A549 (cell line): ENCODE measurements at regions not wholly inside any gene's neighbourhood (a gene's known extent, or its start where the extent isn't known, plus 50 kb on each side); places are given as distances from the start of the nearest gene placed in this dataset.

Experiments used
- ATAC-seq, 2 experiments: fragments of 200-7000 bp in 1 of 2; fragments of >200 bp in 1 of 2; cut with Nextera tagmentation in 1 of 2; cut with Tn5 transposase in 1 of 2; 3 replicates each; pipeline versions ENCODE4 v1.8.0 to v1.9.1; 2018 to 2020; ENCODE audit warnings: mild to moderate bottlenecking in 1 of 2, moderate library complexity in 1 of 2
- CTCF ChIA-PET: fragments of 300-600 bp; sonication (Branson Sonifier 250); formaldehyde crosslinking; extraction: SDS; loops from one replicate; lab custom pipeline; 2021; ENCODE audit warnings: antibody characterized with exemption, inconsistent platforms; lab: Yijun Ruan, JAX
- POLR2A ChIA-PET: fragments of 350-600 bp; formaldehyde crosslinking; extraction: SDS; loops from one replicate; lab custom pipeline; 2021; ENCODE audit warnings: antibody characterized with exemption, inconsistent platforms; lab: Yijun Ruan, JAX
- DNase-seq, 2 experiments: peaks; one replicate each; pipeline versions ENCODE4 v3.0.0 to v3.0.0-alpha.2; 2011 to 2016; ENCODE audit warnings: low read depth in 1 of 2, low spot score in 1 of 2
- FAIRE-seq: peaks from 2 replicates; lab custom pipeline; 2011; peaks lifted over from hg19 to GRCh38; lab: Jason Lieb, UNC
- H3K27ac ChIP-seq, 2 experiments: fragments of >200 bp; sonication (Bioruptor Twin); formaldehyde crosslinking; 3 replicates each; pipeline ENCODE4 v1.5.1; 2016 to 2017
- H3K4me1 ChIP-seq: fragments of >200 bp; sonication (Bioruptor Twin); formaldehyde crosslinking; 3 replicates; pipeline ENCODE4 v1.6.1; 2016
- H3K4me2 ChIP-seq: fragments of >200 bp; sonication (Bioruptor Twin); formaldehyde crosslinking; 3 replicates; pipeline ENCODE4 v1.6.1; 2016
- H3K4me3 ChIP-seq: fragments of >200 bp; sonication (Bioruptor Twin); formaldehyde crosslinking; 3 replicates; pipeline ENCODE4 v1.5.1; 2016
- H3K9me3 ChIP-seq: fragments of >200 bp; sonication (Bioruptor Twin); formaldehyde crosslinking; 3 replicates; pipeline ENCODE4 v1.6.1; 2016
- BHLHE40 ChIP-seq: IDR thresholded peaks from 2 replicates; pipeline ENCODE4 v1.6.1; 2012; ENCODE audit warnings: low read depth, low read length, inconsistent platforms
- CBX2 ChIP-seq: fragments of 200-600 bp; sonication (generic); IDR thresholded peaks from 2 replicates; pipeline ENCODE4 v1.6.1; 2016; ENCODE audit warnings: low read depth, mild to moderate bottlenecking, borderline replicate concordance
- CEBPB ChIP-seq, 2 experiments: fragments of >200 bp in 1 of 2; sonication (Bioruptor Twin) in 1 of 2; formaldehyde crosslinking in 1 of 2; IDR thresholded peaks; 2 replicates each; pipeline ENCODE4 v1.6.1; 2012 to 2016
- EHMT2 ChIP-seq: fragments of 200-600 bp; sonication (generic); IDR thresholded peaks from 2 replicates; pipeline ENCODE4 v1.6.1; 2016; ENCODE audit warnings: antibody characterized with exemption, low read depth, mild to moderate bottlenecking, moderate library complexity
- ELK1 ChIP-seq: fragments of 150-350 bp; IDR thresholded peaks from 2 replicates; pipeline ENCODE4 v1.6.1; 2014; ENCODE audit warnings: low read depth, mild to moderate bottlenecking, low read length
- FOXS1 ChIP-seq: fragments of 250-450 bp; sonication (Bioruptor Pico); IDR thresholded peaks from 2 replicates; pipeline ENCODE4 v1.5.0; 2020; ENCODE audit warnings: mild to moderate bottlenecking, moderate library complexity
- GATA3 ChIP-seq: IDR thresholded peaks from 2 replicates; pipeline ENCODE4 v1.6.1; 2012; ENCODE audit warnings: borderline replicate concordance
- KDM5A ChIP-seq: fragments of 200-600 bp; sonication (generic); IDR thresholded peaks from 2 replicates; pipeline ENCODE4 v1.6.1; 2016; ENCODE audit warnings: antibody characterized with exemption, mild to moderate bottlenecking
- MAFK ChIP-seq: fragments of 450-650 bp; IDR thresholded peaks from 2 replicates; pipeline ENCODE4 v1.6.1; 2014; ENCODE audit not compliant: partially characterized antibody
- MAZ ChIP-seq: fragments of 150-350 bp; IDR thresholded peaks from 2 replicates; pipeline ENCODE4 v1.6.1; 2014; ENCODE audit warnings: antibody characterized with exemption, low read depth, low read length, borderline replicate concordance
- MYC ChIP-seq: IDR thresholded peaks from 2 replicates; pipeline ENCODE4 v1.6.1; 2012; ENCODE audit warnings: mild to moderate bottlenecking, inconsistent platforms, low read length, improper control_type of control experiment, borderline replicate concordance
- NPAS2 ChIP-seq: fragments of 250-450 bp; sonication (Bioruptor Pico); IDR thresholded peaks from 2 replicates; pipeline ENCODE4 v1.8.0; 2022; ENCODE audit warnings: mild to moderate bottlenecking, moderate library complexity, borderline replicate concordance
- NR3C1 ChIP-seq: fragments of >200 bp; sonication (Bioruptor Twin); formaldehyde crosslinking; IDR thresholded peaks from 3 replicates; pipeline ENCODE4 v1.6.1; 2017
- POLR2AphosphoS2 ChIP-seq: conservative IDR thresholded peaks from 2 replicates; pipeline ENCODE4 v1.6.1; 2012; ENCODE audit warnings: low read length, improper control_type of control experiment, inconsistent platforms
- RAD21 ChIP-seq, 2 experiments: fragments of >200 bp in 1 of 2; sonication (Bioruptor Twin) in 1 of 2; formaldehyde crosslinking in 1 of 2; IDR thresholded peaks in 1 of 2; conservative IDR thresholded peaks in 1 of 2; 2 replicates in 1 of 2; 3 replicates in 1 of 2; pipeline ENCODE4 v1.6.1; 2012 to 2018; ENCODE audit warnings: inconsistent platforms in 1 of 2
- RARB ChIP-seq: fragments of 250-450 bp; sonication (Bioruptor Pico); IDR thresholded peaks from 2 replicates; pipeline ENCODE4 v1.8.0; 2021; ENCODE audit warnings: mild to moderate bottlenecking, moderate library complexity
- SMC3 ChIP-seq: fragments of >200 bp; sonication (Bioruptor Twin); formaldehyde crosslinking; IDR thresholded peaks from 3 replicates; pipeline ENCODE4 v1.6.1; 2018; ENCODE audit warnings: inconsistent platforms
- ZC3H11A ChIP-seq: fragments of 450-650 bp; IDR thresholded peaks from 2 replicates; pipeline ENCODE4 v1.6.1; 2014; ENCODE audit warnings: antibody characterized with exemption, mild to moderate bottlenecking
- WGBS: methylation state at CpG from one replicate; pipeline ENCODE4 v1.1.6; 2017; ENCODE audit errors: missing lambda C conversion rate; 5-methylcytosine and 5-hydroxymethylcytosine counted together
- TF ChIP-seq, protein P1 (sequence below): fragments of >200 bp; sonication (Bioruptor Twin); formaldehyde crosslinking; IDR thresholded peaks from 3 replicates; pipeline ENCODE4 v1.5.1; 2016
- TF ChIP-seq, protein P2 (sequence below): fragments of 250-450 bp; sonication (Bioruptor Pico); IDR thresholded peaks from 2 replicates; pipeline ENCODE4 v1.5.0; 2021; ENCODE audit warnings: mild to moderate bottlenecking, moderate library complexity, borderline replicate concordance

GRCh38 chr2:144826105-144826504 is 306.2 kb upstream of the ZEB2 start (continued):
- no peak for TF ChIP-seq MAFK

DNA sequence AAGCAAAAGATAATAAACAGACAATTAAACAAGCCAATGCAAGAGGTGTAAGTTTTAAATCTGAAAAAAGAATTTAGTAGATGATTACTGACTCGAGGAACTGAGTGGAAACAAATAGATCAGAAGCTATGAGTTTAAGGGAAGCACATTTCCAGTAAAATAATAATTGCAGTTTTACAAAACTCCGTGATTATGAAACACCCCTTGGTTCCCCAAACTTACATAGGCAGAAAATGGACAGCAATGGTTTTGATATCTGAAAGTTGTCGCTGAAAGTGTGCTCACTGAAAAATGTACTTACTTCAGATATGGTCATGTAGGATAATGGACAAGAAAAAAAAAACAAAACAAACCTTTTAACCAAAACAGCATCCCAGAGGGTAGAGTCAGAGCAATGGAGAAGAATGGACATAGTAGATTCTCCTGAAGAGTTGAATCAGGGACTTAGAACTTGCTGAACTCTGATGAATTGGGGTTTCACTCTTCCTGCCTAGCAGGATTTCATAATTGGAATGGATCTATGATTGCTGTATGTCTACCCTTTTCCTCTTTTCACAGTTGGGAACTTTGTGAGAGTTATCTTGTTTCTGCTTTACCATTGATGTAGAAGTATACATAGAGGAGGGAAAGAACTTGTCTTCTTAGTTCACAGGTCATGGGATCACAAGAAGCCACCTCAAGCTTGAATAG is 305.6 kb upstream of the ZEB2 start:
- no peak overlapping the region for H3K4me2 ChIP-seq
- H3K4me3 ChIP-seq: no peak overlapping the region
- ChIA-PET POLR2A (no interaction called here), CTCF (no interaction called here)
- H3K4me1 ChIP-seq: no peaks in the 10 kb centered on the region
- no peak for DNase-seq
- H3K9me3 ChIP-seq: peaks cover 8% of the 10 kb centered on the region
- no peak for FAIRE-seq
- no peak for TF ChIP-seq MYC
- no peak for TF ChIP-seq RAD21 (conservative IDR thresholded peaks at IDR 0.05 in 1 of 2, IDR thresholded peaks at IDR 0.05 in 1 of 2)
- TF ChIP-seq ELK1: no peak
- no peak for TF ChIP-seq EHMT2
- no peak for TF ChIP-seq RARB (CRISPR knock-in tag)
- TF ChIP-seq MAZ: no peak
- no peak for TF ChIP-seq MAFK
- TF ChIP-seq, protein P1, sequence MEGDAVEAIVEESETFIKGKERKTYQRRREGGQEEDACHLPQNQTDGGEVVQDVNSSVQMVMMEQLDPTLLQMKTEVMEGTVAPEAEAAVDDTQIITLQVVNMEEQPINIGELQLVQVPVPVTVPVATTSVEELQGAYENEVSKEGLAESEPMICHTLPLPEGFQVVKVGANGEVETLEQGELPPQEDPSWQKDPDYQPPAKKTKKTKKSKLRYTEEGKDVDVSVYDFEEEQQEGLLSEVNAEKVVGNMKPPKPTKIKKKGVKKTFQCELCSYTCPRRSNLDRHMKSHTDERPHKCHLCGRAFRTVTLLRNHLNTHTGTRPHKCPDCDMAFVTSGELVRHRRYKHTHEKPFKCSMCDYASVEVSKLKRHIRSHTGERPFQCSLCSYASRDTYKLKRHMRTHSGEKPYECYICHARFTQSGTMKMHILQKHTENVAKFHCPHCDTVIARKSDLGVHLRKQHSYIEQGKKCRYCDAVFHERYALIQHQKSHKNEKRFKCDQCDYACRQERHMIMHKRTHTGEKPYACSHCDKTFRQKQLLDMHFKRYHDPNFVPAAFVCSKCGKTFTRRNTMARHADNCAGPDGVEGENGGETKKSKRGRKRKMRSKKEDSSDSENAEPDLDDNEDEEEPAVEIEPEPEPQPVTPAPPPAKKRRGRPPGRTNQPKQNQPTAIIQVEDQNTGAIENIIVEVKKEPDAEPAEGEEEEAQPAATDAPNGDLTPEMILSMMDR: no peak
- WGBS: 48% methylated on average over 3 of the region's 3 CpGs
- ATAC-seq: no peak
- no peak overlapping the region for H3K27ac ChIP-seq

DNA sequence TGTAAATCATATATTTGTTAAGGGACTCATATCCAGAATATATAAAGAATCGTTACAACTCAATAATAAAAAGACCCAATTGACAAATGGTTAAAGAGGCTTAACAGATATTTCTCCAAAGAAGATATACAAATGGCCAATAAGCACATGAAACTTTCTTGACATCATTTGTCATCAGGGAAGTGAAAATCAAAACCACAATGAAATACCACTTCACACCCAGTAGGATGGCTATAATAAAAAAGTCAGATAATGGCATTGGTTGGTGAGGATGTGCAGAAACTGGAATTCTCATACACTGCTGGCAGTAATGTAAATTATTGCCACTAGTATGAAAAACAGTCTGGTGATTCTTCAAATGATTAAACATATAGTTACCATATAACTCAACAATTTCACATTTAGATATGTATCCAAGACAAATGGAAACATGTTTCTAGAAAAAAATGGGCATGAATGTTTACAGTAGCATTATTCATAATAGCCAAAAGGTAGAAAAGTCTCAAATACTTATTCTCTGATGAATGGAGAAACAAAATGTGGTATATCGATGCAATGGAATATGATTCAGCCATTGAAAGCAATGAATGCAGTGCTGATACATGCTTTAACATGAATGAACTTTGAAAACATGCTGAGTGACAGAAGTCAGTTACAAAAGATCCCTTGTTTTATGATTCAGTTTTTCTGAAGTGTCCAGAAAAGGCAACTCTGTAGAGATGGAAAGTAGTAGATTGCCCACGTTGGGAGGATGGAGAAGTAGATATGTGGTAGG is 304.6 kb upstream of the ZEB2 start:
- no peak for FAIRE-seq

GRCh38 chr2:144822966-144823365 is 303.0 kb upstream of the ZEB2 start:
- ChIA-PET CTCF (interaction anchor here (1.0 kb wide), 1 partner anchor 15 kb away, joined by 3 read pairs; no protein-coding TSS in a partner anchor), POLR2A (no interaction called here)
- no peaks in the 10 kb centered on the region for H3K4me1 ChIP-seq
- DNase-seq: no peak
- FAIRE-seq: no peak
- H3K4me2 ChIP-seq: no peak overlapping the region
- TF ChIP-seq RARB (CRISPR knock-in tag) (no peak), NPAS2 (no peak), GATA3 (no peak), EHMT2 (no peak), ELK1 (no peak), CBX2 (no peak), BHLHE40 (no peak), MAFK (no peak), MAZ (no peak), FOXS1 (CRISPR knock-in tag) (no peak)
- H3K9me3 ChIP-seq: peaks cover 11% of the 10 kb centered on the region
- no peak overlapping the region for H3K4me3 ChIP-seq
- H3K27ac ChIP-seq: no peak overlapping the region
- ATAC-seq: no peak

More for the DNA sequence above, 304.6 kb upstream of the ZEB2 start:
- DNase-seq (no peak), ATAC-seq (no peak)
- H3K4me3 ChIP-seq: no peak overlapping the region
- WGBS: 43% methylated on average over 3 of the region's 3 CpGs
- no peak overlapping the region for H3K27ac ChIP-seq
- H3K4me1 ChIP-seq: no peaks in the 10 kb centered on the region
- TF ChIP-seq SMC3 (no peak), EHMT2 (no peak), CEBPB (IDR thresholded peaks at IDR 0.05) (no peak), POLR2AphosphoS2 (no peak), NR3C1 (no peak), NPAS2 (no peak), KDM5A (no peak), MAFK (no peak), ZC3H11A (no peak), FOXS1 (CRISPR knock-in tag) (no peak)
- TF ChIP-seq, protein P2, sequence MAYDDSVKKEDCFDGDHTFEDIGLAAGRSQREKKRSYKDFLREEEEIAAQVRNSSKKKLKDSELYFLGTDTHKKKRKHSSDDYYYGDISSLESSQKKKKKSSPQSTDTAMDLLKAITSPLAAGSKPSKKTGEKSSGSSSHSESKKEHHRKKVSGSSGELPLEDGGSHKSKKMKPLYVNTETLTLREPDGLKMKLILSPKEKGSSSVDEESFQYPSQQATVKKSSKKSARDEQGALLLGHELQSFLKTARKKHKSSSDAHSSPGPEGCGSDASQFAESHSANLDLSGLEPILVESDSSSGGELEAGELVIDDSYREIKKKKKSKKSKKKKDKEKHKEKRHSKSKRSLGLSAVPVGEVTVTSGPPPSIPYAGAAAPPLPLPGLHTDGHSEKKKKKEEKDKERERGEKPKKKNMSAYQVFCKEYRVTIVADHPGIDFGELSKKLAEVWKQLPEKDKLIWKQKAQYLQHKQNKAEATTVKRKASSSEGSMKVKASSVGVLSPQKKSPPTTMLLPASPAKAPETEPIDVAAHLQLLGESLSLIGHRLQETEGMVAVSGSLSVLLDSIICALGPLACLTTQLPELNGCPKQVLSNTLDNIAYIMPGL (CRISPR knock-in tag): no peak
- peaks cover 11% of the 10 kb centered on the region for H3K9me3 ChIP-seq
- POLR2A ChIA-PET: no interaction called here
- no peak overlapping the region for H3K4me2 ChIP-seq
- CTCF ChIA-PET: no interaction called here
